IgD-negative memory B cell (primary cell): ENCODE measurements at regions not wholly inside any gene's neighbourhood (a gene's known extent, or its start where the extent isn't known, plus 50 kb on each side); places are given as distances from the start of the nearest gene placed in this dataset.

Experiments used
- H3K27ac Mint-ChIP-seq, 3 donors: one replicate each; pipeline ENCODE4 v1.8.0; 2020 to 2022; ENCODE audit warnings: mild to moderate bottlenecking in 3 of 3, mixed read lengths in 3 of 3, moderate library complexity in 1 of 3
- H3K27me3 Mint-ChIP-seq: one replicate; pipeline ENCODE4 v1.8.0; 2021; ENCODE audit warnings: mixed read lengths
- H3K36me3 Mint-ChIP-seq: one replicate; pipeline ENCODE4 v1.8.0; 2020; ENCODE audit warnings: mild to moderate bottlenecking, mixed read lengths
- H3K4me1 Mint-ChIP-seq, 3 donors: one replicate each; pipeline ENCODE4 v1.8.0; 2020 to 2022; ENCODE audit warnings: mixed read lengths in 3 of 3, mild to moderate bottlenecking in 1 of 3
- H3K4me3 Mint-ChIP-seq, 4 donors: one replicate each; pipeline ENCODE4 v1.8.0; 2020 to 2022; ENCODE audit warnings: mild to moderate bottlenecking in 4 of 4, mixed read lengths in 4 of 4, moderate library complexity in 3 of 4
- H3K9me3 Mint-ChIP-seq, 3 donors: one replicate each; pipeline ENCODE4 v1.8.0; 2020 to 2021; ENCODE audit warnings: mixed read lengths in 3 of 3, mild to moderate bottlenecking in 1 of 3

DNA sequence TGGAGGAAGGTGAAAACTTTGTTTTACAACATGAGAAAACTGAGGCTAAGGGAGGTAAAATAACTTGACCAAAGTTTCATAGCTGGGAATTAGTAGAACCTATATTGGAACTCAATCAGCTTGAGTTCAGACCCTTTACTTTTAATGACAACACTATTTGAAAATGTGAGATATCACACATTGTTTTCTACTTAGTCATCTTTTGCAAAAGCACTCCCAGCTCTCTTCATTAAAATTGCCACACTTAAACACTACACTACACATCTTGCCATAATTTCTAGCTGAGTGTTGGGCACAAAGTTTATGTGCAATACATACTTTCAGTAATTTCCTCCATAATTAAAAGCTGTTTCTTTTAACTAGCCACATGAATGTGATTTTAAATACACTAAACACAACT lies 230.4 kb upstream of the DCBLD2 start:
- Mint-ChIP-seq H3K36me3 (no peaks in the 10 kb centered on the region), H3K27me3 (no peaks in the 10 kb centered on the region), H3K27ac (no peak overlapping the region), H3K4me1 (no peaks in the 10 kb centered on the region), H3K9me3 (peaks cover 0 to 2% (median 0%) of the 10 kb centered on the region in 3 donors), H3K4me3 (no peak overlapping the region)

DNA sequence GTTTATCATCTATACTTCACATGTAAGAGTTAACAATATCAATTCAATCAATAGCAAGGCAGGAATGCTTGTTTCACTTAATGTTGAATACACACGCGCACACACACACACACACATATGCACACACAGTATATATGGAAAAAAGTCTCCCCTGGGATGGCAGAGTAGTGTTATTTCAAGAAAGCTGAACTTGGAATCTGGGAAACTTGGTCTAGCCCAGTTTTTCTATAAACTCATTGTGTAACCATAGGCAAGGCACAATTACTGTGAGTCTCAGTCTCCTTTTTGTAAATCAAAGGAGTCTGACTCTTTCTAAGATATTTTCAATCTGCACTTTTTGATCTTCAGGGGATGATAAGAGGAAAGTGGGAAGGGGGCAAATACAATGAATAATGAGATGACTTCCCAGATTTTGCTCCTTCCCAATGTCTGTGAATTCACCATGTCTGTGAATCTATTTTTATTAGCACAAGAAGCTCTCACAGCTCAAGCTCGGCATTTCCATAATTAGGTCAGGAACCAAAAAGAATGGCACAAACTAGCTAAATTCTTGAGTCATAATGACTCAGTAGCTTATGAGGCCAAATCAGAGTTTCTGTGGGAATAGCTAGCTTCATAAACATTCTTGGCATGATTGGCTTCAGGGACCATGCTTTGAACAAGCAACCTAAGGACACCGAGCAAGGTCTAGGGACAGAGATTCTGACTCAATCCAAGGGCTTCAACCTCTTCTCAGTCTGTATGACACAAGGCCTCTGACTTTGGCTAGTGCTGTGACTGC lies 227.4 kb upstream of the DCBLD2 start:
- Mint-ChIP-seq H3K4me1 (no peaks in the 10 kb centered on the region), H3K9me3 (no peaks in the 10 kb centered on the region), H3K4me3 (no peak overlapping the region), H3K36me3 (no peaks in the 10 kb centered on the region), H3K27me3 (no peaks in the 10 kb centered on the region), H3K27ac (no peak overlapping the region)

DNA sequence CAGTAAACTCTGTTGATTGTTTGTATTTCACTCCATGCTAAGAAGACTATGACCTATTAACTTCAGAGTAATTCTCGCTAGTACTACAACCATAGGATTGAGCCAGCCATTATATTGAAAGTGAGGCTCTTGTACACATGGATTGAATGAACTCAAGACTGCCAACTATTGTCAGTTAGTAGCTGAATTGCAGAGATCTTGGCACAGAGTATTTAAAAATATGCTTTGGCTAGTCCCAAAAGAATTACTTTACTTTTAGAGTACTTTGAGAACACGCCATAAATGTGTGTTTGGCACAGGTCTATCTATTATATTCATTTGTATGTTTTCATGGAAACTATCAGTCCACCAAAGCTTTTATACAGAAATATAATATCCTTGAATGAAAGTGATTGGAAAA lies 226.7 kb upstream of the DCBLD2 start:
- H3K27ac Mint-ChIP-seq = no peak overlapping the region
- H3K4me3 Mint-ChIP-seq = no peak overlapping the region
- no peaks in the 10 kb centered on the region for H3K9me3 Mint-ChIP-seq

DNA sequence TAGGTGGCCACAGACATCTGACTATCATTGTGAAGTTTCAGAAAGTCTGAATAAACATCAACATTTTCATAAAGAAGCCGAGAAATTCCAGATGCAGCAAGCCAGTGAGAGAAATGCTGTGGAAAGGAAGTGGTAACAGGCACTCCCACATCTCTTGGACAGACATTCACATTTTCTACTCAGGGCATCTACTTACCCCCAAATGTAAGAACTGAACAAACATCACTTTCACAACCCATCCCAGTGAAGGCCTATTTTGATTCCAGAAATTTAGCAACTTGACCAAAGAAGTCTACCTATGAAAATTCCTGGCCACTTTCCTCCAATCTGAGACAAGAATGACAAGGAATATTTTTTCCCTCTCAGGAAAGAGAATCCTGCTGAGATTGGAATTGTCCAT lies 224.8 kb upstream of the DCBLD2 start:
- Mint-ChIP-seq H3K4me1 (no peaks in the 10 kb centered on the region), H3K4me3 (no peak overlapping the region), H3K27ac (no peak overlapping the region), H3K27me3 (no peaks in the 10 kb centered on the region), H3K9me3 (no peaks in the 10 kb centered on the region), H3K36me3 (no peaks in the 10 kb centered on the region)

More for the DNA sequence above, 226.7 kb upstream of the DCBLD2 start:
- H3K27me3 Mint-ChIP-seq = no peaks in the 10 kb centered on the region
- no peaks in the 10 kb centered on the region for H3K36me3 Mint-ChIP-seq
- no peaks in the 10 kb centered on the region for H3K4me1 Mint-ChIP-seq

DNA sequence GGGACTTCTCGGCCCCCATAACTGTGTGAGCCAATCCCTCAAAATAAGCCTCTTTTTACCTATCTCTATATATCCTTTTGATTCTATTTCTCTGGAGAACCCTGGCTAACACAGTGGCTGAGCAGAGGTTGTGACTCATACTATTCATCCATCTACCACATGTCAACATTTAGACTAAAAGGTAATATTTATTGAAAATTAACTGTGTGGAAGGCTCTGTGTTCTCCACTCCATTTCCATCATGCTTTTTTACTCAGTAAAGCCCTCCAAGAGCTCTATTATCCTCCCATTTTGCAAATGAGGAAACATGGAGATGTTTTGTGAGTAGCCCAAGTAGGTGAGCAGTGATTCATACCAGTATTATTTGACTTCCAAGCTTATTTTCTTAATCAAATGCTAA lies 217.9 kb upstream of the DCBLD2 start:
- Mint-ChIP-seq H3K27ac (no peak overlapping the region), H3K4me3 (no peak overlapping the region), H3K4me1 (no peaks in the 10 kb centered on the region), H3K27me3 (no peaks in the 10 kb centered on the region), H3K36me3 (no peaks in the 10 kb centered on the region), H3K9me3 (no peaks in the 10 kb centered on the region)

DNA sequence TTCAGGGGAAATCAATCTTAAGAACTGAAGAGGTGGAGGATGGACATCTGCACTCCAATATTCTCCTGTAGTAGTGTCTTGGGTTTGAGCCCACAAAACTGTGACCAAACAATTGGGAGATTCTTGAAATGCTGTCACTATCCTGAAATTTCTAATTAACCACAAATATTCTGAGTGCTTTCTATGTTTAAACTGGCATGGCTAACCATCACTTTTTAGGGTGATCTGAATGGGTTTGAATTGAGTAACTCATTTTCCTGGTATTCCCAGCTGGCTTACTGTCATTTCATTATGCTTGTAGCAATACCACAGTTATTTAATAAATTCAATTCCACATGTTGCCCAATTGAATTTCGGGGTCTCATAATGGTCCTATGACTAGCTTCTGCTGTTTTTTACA lies 216.9 kb upstream of the DCBLD2 start:
- H3K27me3 Mint-ChIP-seq = no peaks in the 10 kb centered on the region
- H3K9me3 Mint-ChIP-seq = no peaks in the 10 kb centered on the region
- H3K27ac Mint-ChIP-seq = no peak overlapping the region
- no peaks in the 10 kb centered on the region for H3K4me1 Mint-ChIP-seq
- H3K4me3 Mint-ChIP-seq = no peak overlapping the region
- H3K36me3 Mint-ChIP-seq = no peaks in the 10 kb centered on the region

DNA sequence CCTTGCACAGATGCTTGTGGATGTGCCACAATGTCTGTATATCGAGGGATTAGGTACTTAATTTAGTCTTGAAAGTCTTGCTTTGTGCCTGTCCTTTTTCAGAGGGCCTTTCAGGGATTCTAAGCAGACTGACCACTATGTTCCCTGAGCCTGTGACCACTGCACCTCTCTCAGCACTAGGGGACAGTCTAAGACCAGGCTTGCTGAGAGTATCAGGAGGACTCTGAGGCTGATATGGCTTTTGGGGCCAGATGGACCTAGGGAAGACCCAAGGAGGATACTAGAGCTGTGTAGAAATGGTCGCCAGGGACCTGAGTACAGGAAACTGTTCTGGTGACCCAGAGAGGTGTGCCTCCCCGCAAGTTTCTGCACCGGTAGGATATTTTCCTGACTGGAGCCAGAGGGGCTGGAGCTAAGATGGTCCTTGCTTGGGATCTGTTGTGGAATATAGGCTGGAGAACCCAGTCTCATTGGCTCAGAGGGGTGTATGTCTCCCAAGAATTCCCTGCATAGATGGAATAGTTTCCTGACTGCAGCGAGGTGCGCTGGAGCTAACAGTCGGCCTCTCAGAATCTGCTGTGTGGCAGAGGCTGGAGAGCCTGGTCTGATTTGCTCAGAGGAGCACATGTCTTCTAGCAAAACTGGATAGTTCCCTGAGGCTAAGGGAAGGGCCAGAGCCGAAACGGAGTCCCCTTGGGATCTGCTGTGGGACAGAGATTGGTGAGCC lies 213.2 kb upstream of the DCBLD2 start:
- no peak overlapping the region for H3K27ac Mint-ChIP-seq
- no peaks in the 10 kb centered on the region for H3K27me3 Mint-ChIP-seq
- H3K4me3 Mint-ChIP-seq = no peak overlapping the region
- no peaks in the 10 kb centered on the region for H3K36me3 Mint-ChIP-seq
- no peaks in the 10 kb centered on the region for H3K9me3 Mint-ChIP-seq
- no peaks in the 10 kb centered on the region for H3K4me1 Mint-ChIP-seq

DNA sequence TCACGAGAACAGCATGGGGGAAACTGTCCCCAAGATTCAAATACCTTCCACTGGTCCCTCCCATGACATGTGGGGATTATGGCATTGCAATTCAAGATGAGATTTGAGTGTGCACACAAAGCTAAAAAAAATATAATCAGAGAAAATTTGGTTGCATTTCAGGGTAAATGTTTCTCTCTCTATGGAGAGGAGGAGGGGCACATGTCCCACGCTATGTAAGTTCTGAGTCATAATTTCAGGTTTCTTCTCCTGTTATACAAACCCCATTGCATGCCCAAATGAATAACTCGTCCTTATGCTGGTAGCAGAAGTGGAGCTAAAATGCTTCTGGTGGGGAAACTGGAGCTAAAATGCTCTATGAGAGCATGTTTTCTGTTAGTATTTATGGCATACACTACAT lies 209.7 kb upstream of the DCBLD2 start:
- H3K4me3 Mint-ChIP-seq = no peak overlapping the region
- no peak overlapping the region for H3K27ac Mint-ChIP-seq
- H3K4me1 Mint-ChIP-seq = no peaks in the 10 kb centered on the region
- no peaks in the 10 kb centered on the region for H3K36me3 Mint-ChIP-seq
- H3K9me3 Mint-ChIP-seq = peaks cover 0 to 2% (median 0%) of the 10 kb centered on the region in 3 donors
- H3K27me3 Mint-ChIP-seq = no peaks in the 10 kb centered on the region

DNA sequence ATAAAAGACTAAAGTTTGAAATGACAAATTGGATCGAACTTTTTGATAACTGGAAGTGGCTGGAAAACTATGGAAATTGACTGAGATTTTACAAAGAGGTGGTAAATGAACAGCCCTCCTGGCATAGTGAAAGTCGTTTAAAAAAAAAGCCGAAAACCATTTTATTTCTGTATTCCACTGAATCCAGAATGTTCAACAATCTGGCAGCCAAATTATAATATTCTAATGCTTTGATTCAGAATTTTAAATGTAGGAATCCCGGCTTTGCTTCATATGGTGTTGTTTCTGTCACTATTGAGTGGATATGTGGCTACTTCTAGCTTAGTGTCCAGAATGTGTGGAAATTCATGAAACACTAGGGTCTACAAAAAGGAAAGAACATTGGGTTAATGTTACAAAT lies 208.9 kb upstream of the DCBLD2 start:
- H3K27ac Mint-ChIP-seq = no peak overlapping the region
- H3K4me1 Mint-ChIP-seq = no peaks in the 10 kb centered on the region
- no peaks in the 10 kb centered on the region for H3K27me3 Mint-ChIP-seq
- H3K9me3 Mint-ChIP-seq = peaks cover 0 to 2% (median 0%) of the 10 kb centered on the region in 3 donors
- no peaks in the 10 kb centered on the region for H3K36me3 Mint-ChIP-seq
- H3K4me3 Mint-ChIP-seq = no peak overlapping the region

DNA sequence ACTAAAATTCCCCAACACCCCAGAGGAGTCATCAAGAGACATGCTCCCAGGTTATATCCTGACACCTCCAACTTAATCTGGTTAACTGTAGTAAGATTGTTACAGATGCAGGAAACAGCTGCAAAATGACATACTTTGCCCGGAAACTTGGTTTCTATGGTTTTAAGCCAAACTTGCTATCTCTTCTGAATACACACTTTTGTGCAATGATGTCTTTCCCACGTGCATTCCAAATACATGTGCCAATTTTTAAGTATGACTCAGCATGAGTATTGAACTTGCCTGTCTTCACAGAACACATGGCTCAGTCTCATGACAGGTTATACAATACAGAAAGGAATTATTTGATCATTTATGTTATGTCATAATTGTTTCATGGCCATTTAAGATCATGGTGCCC lies 207.0 kb upstream of the DCBLD2 start:
- Mint-ChIP-seq H3K9me3 (peaks cover 0 to 2% (median 0%) of the 10 kb centered on the region in 3 donors), H3K36me3 (no peaks in the 10 kb centered on the region), H3K4me1 (no peaks in the 10 kb centered on the region), H3K27ac (no peak overlapping the region), H3K4me3 (no peak overlapping the region), H3K27me3 (peaks cover 1% of the 10 kb centered on the region)

DNA sequence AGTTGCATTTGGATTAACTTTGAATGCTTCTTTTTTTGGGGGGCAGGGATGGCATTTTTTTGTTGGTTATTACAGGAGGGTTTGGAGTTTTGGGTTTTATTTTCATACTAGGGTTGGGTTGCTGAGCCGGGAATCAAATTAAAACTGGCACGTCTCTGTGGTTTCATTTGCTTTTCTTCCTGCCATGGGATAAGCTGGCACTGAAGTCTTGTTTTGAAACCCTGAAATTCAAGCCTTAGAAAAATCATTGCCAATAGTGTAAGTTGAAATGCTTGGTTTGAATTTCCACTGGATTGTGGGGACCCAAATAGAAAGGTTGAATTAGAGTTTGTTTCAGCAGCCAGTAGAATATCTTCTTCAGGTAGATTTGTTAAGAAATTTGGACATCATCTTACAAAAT lies 193.1 kb upstream of the DCBLD2 start:
- Mint-ChIP-seq H3K36me3 (no peaks in the 10 kb centered on the region), H3K27me3 (peaks cover 2% of the 10 kb centered on the region), H3K4me3 (no peak overlapping the region), H3K9me3 (peaks cover 0 to 3% (median 0%) of the 10 kb centered on the region in 3 donors), H3K4me1 (no peaks in the 10 kb centered on the region), H3K27ac (no peak overlapping the region)

DNA sequence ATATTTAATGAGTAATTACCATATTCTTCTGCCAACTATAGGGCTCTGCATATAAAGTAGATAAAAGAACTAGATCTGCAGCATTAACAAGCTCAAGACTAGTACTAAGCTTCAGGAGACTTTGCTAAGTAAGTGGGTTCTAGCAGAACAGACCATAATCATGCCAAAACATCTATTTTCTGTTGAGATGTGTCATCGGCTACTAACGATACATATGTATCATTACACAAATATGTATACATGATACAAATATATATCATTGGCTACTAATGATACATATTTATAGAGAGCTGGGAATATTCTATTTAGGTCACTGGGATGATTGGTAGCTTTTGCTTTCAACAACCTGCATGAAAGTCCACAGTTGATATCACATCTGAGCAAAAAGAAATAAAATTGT lies 185.8 kb upstream of the DCBLD2 start:
- H3K4me3 Mint-ChIP-seq = no peak overlapping the region
- no peaks in the 10 kb centered on the region for H3K36me3 Mint-ChIP-seq
- H3K9me3 Mint-ChIP-seq = peaks cover 0 to 3% (median 0%) of the 10 kb centered on the region in 3 donors
- H3K27ac Mint-ChIP-seq = no peak overlapping the region
- H3K4me1 Mint-ChIP-seq = no peaks in the 10 kb centered on the region
- H3K27me3 Mint-ChIP-seq = peaks cover 2% of the 10 kb centered on the region

DNA sequence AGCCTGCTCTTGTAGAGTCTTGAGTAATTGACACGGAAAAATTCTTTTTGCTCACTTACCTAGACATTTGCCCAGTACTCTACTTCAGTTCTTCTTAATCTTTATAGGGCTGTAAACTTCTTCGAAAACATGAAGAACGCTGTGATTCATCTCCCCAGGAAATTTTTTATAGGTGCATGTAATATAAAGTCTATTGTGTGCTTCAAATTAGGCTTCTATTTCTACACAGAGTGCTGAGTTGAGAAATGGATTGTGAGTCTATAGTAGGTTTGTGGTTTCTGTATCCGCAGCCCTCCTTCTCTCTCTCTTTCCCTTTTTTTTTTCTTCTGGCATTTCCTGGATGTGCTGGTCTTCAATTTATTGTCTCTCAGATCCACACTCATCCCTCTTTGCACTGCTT lies 183.3 kb upstream of the DCBLD2 start:
- H3K4me3 Mint-ChIP-seq = no peak overlapping the region
- no peaks in the 10 kb centered on the region for H3K27me3 Mint-ChIP-seq
- H3K27ac Mint-ChIP-seq = no peak overlapping the region
- peaks cover 0 to under 1% (median 0%) of the 10 kb centered on the region in 3 donors for H3K9me3 Mint-ChIP-seq
- H3K4me1 Mint-ChIP-seq = no peaks in the 10 kb centered on the region
- no peaks in the 10 kb centered on the region for H3K36me3 Mint-ChIP-seq

DNA sequence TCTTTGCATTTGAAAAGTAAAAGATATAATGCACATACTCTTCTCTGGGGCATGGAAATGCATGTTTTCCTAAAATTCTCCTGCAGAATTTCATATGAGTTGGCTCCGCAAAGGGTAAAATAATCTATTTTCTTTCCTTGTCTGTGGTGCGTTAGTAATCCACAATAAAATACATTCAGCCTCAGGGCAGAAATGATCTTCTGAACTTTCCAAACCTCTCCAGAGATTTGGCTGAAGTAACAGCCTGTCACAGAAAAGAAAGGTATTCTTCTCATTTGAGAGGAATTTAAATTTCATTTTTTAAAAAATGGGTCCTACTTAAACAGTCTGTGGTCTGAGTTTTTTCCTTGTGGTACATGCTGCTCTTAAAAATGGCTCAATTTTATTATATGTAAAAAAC lies 182.7 kb upstream of the DCBLD2 start:
- H3K27ac Mint-ChIP-seq = no peak overlapping the region
- H3K36me3 Mint-ChIP-seq = no peaks in the 10 kb centered on the region
- no peak overlapping the region for H3K4me3 Mint-ChIP-seq
- no peaks in the 10 kb centered on the region for H3K9me3 Mint-ChIP-seq
- no peaks in the 10 kb centered on the region for H3K4me1 Mint-ChIP-seq
- no peaks in the 10 kb centered on the region for H3K27me3 Mint-ChIP-seq

DNA sequence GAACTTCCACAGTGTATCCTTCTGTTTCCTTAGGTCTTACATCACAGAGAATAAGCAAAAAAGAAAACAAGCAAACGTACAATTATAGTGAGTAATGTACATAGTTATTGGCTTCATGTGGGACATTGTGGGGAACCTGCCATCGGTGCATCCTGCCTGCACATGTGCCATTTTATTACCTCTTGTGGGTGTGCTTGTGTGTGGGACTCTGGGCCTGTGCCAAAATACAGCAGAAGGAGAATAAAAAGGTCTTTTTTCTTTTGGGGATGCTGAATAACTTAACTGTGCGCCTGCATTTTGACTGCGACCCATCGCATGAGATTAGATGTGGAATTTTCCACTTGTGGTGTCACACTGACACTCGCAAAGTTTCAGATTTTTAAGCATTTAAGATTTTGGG lies 169.6 kb upstream of the DCBLD2 start:
- H3K27ac Mint-ChIP-seq = no peak overlapping the region
- no peak overlapping the region for H3K4me3 Mint-ChIP-seq
- H3K4me1 Mint-ChIP-seq = no peaks in the 10 kb centered on the region
- H3K27me3 Mint-ChIP-seq = no peaks in the 10 kb centered on the region
- H3K9me3 Mint-ChIP-seq = peaks cover 0 to 6% (median 0%) of the 10 kb centered on the region in 3 donors
- no peaks in the 10 kb centered on the region for H3K36me3 Mint-ChIP-seq

DNA sequence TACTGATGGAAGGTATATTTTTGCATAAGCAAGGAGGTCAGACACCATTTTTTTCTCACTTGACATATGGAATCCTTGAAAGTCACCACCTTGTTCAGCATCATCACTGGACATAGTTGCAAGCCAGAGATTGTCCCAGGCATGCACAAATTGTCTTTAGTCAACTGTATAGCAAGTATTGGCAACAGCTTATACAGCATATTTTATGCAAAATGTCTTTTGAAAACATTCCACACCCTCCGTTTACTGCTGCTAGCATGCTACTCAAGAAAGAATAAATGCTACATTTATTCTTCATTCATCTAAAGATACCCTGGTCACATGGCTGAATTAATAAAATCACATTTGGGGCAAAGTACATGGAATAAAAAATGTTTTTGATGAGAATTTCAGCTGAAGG lies 168.5 kb upstream of the DCBLD2 start:
- Mint-ChIP-seq H3K27me3 (no peaks in the 10 kb centered on the region), H3K4me1 (no peaks in the 10 kb centered on the region), H3K4me3 (no peak overlapping the region)

More for the DNA sequence above, 168.5 kb upstream of the DCBLD2 start:
- H3K27ac Mint-ChIP-seq = no peak overlapping the region
- no peaks in the 10 kb centered on the region for H3K36me3 Mint-ChIP-seq
- peaks cover 0 to 6% (median under 1%) of the 10 kb centered on the region in 3 donors for H3K9me3 Mint-ChIP-seq
